ENCODE measurements at regions not wholly inside any gene's neighbourhood (a gene's known extent, or its start where the extent isn't known, plus 50 kb on each side); places are given as distances from the start of the nearest gene placed in this dataset.

DNA sequence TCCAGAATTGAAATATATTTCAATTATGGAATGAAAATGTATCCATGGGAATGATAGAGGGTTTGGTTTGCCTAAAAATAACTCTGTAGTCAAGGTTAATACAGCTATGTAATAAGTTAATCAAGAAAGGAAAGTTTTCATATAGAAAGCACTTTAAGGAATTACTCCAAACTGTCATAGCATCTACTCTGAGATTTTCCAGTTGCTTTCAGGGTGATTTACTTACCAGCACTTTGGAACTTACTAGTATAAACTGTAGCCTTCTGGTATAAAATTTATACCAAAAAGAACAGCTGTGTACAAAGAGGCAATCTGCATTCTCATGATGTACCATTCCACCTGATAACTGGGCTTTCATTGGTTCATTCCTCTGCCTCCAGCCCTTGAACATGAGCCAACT, 87.1 kb downstream of the ARF6 start:
- TF ChIP-seq, protein P1, sequence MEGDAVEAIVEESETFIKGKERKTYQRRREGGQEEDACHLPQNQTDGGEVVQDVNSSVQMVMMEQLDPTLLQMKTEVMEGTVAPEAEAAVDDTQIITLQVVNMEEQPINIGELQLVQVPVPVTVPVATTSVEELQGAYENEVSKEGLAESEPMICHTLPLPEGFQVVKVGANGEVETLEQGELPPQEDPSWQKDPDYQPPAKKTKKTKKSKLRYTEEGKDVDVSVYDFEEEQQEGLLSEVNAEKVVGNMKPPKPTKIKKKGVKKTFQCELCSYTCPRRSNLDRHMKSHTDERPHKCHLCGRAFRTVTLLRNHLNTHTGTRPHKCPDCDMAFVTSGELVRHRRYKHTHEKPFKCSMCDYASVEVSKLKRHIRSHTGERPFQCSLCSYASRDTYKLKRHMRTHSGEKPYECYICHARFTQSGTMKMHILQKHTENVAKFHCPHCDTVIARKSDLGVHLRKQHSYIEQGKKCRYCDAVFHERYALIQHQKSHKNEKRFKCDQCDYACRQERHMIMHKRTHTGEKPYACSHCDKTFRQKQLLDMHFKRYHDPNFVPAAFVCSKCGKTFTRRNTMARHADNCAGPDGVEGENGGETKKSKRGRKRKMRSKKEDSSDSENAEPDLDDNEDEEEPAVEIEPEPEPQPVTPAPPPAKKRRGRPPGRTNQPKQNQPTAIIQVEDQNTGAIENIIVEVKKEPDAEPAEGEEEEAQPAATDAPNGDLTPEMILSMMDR (IDR thresholded peaks at IDR 0.05; ENCODE audit: control insufficient read depth, extremely low read depth, insufficient read depth): no peak
- no peak for DNase-seq (ENCODE audit: low read depth)
- no peak overlapping the region for H3K4me3 ChIP-seq (ENCODE audit: low read depth, low read length)

DNA sequence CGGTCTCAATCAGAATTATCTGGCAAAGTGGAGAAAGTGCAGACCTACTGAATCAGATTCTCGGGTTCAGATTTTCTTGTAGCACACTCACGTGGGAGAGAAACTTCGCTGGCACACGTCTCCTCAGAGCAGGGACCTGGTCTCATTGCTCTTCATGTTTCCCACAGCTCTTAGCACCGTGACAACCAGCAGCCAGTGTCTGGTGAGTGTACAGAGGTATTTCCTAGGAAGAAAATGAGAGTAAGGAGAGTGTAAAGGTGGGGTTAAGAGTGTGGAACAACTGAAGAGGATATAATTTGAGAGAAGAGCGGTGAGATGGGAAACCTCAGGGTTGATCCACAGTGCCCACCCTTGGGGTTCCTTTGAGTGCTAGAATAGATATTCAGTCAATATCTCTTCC, 89.2 kb downstream of the ARF6 start:
- TF ChIP-seq, protein P1 (IDR thresholded peaks at IDR 0.05; ENCODE audit: control insufficient read depth, extremely low read depth, insufficient read depth): no peak
- no peak for DNase-seq (ENCODE audit: low read depth)
- H3K4me3 ChIP-seq (ENCODE audit: low read depth, low read length): no peak overlapping the region

DNA sequence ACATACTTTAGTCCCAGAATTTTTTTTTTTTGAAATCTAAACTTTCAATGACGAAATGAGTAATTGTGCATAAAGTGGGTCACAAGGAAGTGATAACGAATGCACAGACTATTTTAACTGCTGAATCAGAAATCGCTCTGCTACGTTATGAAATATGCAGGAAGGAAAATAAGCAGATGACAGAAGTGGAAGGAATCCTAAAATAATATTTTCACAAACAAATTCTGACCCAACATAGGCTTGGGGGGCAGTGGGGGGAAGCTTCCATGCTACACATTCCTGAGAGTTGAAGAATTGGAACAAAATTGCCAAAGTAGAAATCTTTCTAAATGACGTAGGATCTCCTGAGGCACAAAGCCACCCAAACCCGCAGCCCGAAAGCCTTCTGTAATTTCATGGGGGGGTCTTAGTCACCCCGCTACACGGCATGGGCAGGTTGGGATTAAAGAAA, 89.6 kb downstream of the ARF6 start:
- no peak for DNase-seq (ENCODE audit: low read depth)
- TF ChIP-seq, protein P1 (IDR thresholded peaks at IDR 0.05; ENCODE audit: control insufficient read depth, extremely low read depth, insufficient read depth): no peak
- no peak overlapping the region for H3K4me3 ChIP-seq (ENCODE audit: low read depth, low read length)

DNA sequence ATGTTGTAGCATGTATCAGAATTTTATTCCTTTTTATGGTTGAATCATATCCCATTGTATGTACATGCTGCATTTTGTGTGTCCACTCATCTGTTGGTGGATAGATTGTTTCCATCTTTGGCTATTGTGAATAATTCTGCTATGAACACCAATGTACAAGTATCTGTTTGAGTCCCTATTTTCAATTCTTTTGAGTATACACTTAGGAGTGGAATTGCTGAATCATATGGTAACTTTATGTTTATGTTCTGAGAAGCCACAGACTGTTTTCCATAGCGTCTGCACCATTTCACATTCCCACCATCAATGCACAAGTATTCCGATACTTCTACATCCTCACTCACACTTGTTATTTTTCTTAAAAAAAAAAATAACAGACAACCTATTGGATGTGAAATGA, 91.5 kb downstream of the ARF6 start:
- H3K4me3 ChIP-seq (ENCODE audit: low read depth, low read length): no peak overlapping the region
- no peak for DNase-seq (ENCODE audit: low read depth)
- TF ChIP-seq, protein P1 (IDR thresholded peaks at IDR 0.05; ENCODE audit: control insufficient read depth, extremely low read depth, insufficient read depth): no peak

DNA sequence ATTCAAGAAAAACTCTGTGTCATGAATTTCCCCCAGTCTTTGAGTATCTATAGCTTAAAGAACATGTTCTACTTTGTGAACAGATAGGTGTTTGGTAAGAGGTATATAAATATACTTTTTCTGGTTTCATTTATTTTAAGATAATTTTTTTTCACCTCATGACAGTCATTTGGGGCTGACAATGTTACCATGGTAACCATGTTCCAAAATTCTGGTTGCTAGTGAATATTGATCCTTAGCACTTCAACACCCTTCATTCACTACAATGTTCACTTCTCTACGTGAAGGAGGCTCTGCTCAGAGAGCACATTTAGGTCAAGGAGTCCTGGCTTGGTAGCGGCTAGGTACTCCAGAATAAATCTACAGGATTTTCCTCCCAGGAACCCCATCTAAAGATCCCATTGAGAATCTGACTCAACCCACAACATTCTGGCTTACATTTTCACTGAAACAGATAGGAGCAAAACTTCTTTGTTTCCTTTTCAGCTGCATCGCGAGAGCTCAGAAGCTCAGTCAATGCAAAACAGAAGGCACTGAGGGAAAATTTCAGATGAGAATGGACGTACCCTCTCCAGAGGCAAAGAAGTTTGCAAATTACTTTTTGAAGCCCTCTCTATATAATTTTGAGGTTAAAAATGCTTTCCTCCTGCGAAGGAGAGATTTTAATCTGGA, 93.6 kb downstream of the ARF6 start:
- TF ChIP-seq, protein P1 (IDR thresholded peaks at IDR 0.05; ENCODE audit: control insufficient read depth, extremely low read depth, insufficient read depth): no peak
- no peak overlapping the region for H3K4me3 ChIP-seq (ENCODE audit: low read depth, low read length)
- no peak for DNase-seq (ENCODE audit: low read depth)

DNA sequence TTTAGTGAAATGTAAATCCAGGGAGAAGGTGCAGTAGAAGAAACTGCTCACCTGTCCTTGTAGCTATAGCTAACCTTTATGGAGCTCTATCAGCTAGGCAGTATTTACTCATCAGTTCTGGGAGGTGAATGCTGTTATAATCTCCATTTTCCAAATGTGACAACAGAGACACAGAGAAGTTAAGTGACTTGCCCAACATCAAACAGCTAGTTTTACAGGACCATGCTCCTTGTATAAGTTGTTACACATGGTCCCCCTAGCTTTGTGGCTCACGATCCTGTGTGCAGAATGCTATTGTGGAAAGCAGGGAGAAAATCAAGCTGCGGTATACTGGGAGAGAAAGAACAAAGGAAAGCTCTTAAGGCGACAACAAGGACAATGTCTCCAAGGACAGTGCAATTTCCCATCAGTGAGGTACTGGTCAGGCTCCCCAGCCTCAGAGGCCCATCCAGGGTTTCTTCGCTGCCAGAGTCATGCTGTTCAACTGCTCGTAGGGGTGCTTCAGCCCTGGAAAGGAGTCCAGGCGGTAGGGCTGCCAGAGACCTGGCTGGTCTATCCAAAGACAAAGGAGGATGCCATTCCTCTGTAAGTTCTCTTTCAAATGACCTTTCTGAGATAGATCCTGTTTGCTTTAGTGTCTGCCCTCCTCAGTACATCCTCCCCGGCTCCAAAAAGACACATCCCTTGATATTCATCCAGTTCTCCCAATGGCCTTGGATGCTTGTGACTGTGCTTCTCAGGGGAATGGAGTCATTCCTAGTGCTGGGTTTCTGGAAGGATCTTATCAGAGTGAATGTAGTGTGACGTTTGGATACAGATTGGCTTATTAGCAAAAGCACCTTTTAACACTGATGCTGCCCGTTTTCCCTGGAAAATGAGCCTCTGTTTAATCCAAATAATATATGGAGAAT, 95.5 kb downstream of the ARF6 start:
- no peak overlapping the region for H3K4me3 ChIP-seq (ENCODE audit: low read depth, low read length)
- TF ChIP-seq, protein P1 (IDR thresholded peaks at IDR 0.05; ENCODE audit: control insufficient read depth, extremely low read depth, insufficient read depth): no peak
- no peak for DNase-seq (ENCODE audit: low read depth)

Measured in LNCaP clone FGC (cell line).